Calu3 (cell line): ENCODE measurements at regions not wholly inside any gene's neighbourhood (a gene's known extent, or its start where the extent isn't known, plus 50 kb on each side); places are given as distances from the start of the nearest gene placed in this dataset.

Source experiments
- BruUV-seq: library from RNA; stranded (reverse); fragments of 400-500 nt; replicated peaks from 2 replicates; lab custom pipeline; 2021; lab: Mats Ljungman, UMichigan
- CTCF ChIA-PET: fragments of 300-600 bp; sonication (Branson Sonifier 250); formaldehyde crosslinking; loops from one replicate; lab custom pipeline; 2022; ENCODE audit warnings: antibody characterized with exemption; lab: Charles Lee
- DNase-seq: peaks from one replicate; pipeline ENCODE4 v3.0.0; 2022
- H3K27ac Mint-ChIP-seq: one replicate; pipeline ENCODE4 v1.8.0; 2022; ENCODE audit warnings: mixed read lengths; ENCODE audit not compliant: unreplicated experiment
- H3K27me3 Mint-ChIP-seq: one replicate; pipeline ENCODE4 v1.8.0; 2022; ENCODE audit warnings: mixed read lengths; ENCODE audit not compliant: unreplicated experiment
- H3K36me3 Mint-ChIP-seq: one replicate; pipeline ENCODE4 v1.8.0; 2022; ENCODE audit warnings: mild to moderate bottlenecking, moderate library complexity, mixed read lengths; ENCODE audit not compliant: insufficient read depth, unreplicated experiment
- H3K4me1 Mint-ChIP-seq: one replicate; pipeline ENCODE4 v1.8.0; 2022; ENCODE audit warnings: mild to moderate bottlenecking, low read depth, mixed read lengths; ENCODE audit not compliant: unreplicated experiment
- H3K4me3 Mint-ChIP-seq: one replicate; pipeline ENCODE4 v1.8.0; 2022; ENCODE audit warnings: mild to moderate bottlenecking, low read depth, moderate library complexity, mixed read lengths; ENCODE audit not compliant: unreplicated experiment
- H3K9me3 Mint-ChIP-seq: one replicate; pipeline ENCODE4 v1.8.0; 2022; ENCODE audit warnings: low read depth, mixed read lengths; ENCODE audit not compliant: unreplicated experiment
- CTCF ChIP-seq: fragments of 200-600 bp; IDR thresholded peaks from one replicate; pipeline ENCODE4 v1.8.0; 2022; ENCODE audit warnings: antibody characterized with exemption; ENCODE audit not compliant: unreplicated experiment
- intact Hi-C: fragments of 100-400 bp; cut with micrococcal nuclease; formaldehyde crosslinking; loops from one replicate; pipeline ENCODE4 v1.10.0; 2022; ENCODE audit not compliant: unreplicated experiment

- Mint-ChIP-seq H3K9me3 (no peaks in the 10 kb centered on the region), H3K36me3 (no peaks in the 10 kb centered on the region), H3K4me3 (no peak overlapping the region), H3K4me1 (no peaks in the 10 kb centered on the region), H3K27me3 (no peaks in the 10 kb centered on the region), H3K27ac (no peak overlapping the region)
- no peak for DNase-seq
- BruUV-seq, result no TSS peak
- CTCF ChIA-PET, result no interaction called here
- TF ChIP-seq CTCF, result no peak
- intact Hi-C loops, result no loop called here
Observed at GRCh38 chr5:114208120-114208519, 153.8 kb upstream of the KCNN2 start.

- no peak overlapping the region for H3K4me3 Mint-ChIP-seq
- no TSS peak for BruUV-seq
- H3K27ac Mint-ChIP-seq, result no peak overlapping the region
- DNase-seq, result no peak
- CTCF ChIA-PET, result interaction anchor here (0.7 kb wide), 1 partner anchor 86 kb away, joined by 3 read pairs; no protein-coding TSS in a partner anchor
- no peaks in the 10 kb centered on the region for H3K27me3 Mint-ChIP-seq
- TF ChIP-seq CTCF, result no peak
- H3K36me3 Mint-ChIP-seq, result no peaks in the 10 kb centered on the region
- intact Hi-C loops, result no loop called here
- no peaks in the 10 kb centered on the region for H3K4me1 Mint-ChIP-seq
- no peaks in the 10 kb centered on the region for H3K9me3 Mint-ChIP-seq
Observed at GRCh38 chr5:114208588-114208987, 153.3 kb upstream of the KCNN2 start.

- H3K9me3 Mint-ChIP-seq, result no peaks in the 10 kb centered on the region
- no peaks in the 10 kb centered on the region for H3K4me1 Mint-ChIP-seq
- no peak for DNase-seq
- no peak for TF ChIP-seq CTCF
- H3K27ac Mint-ChIP-seq, result no peak overlapping the region
- CTCF ChIA-PET, result interaction anchor here (0.7 kb wide), 1 partner anchor 371 kb away, joined by 3 read pairs; no protein-coding TSS in a partner anchor
- H3K27me3 Mint-ChIP-seq, result no peaks in the 10 kb centered on the region
- BruUV-seq, result no TSS peak
- H3K4me3 Mint-ChIP-seq, result no peak overlapping the region
- no peaks in the 10 kb centered on the region for H3K36me3 Mint-ChIP-seq
- intact Hi-C loops, result no loop called here
Observed at GRCh38 chr5:114210662-114211061, 151.2 kb upstream of the KCNN2 start.

- H3K9me3 Mint-ChIP-seq, result peaks cover 9% of the 10 kb centered on the region
- H3K27ac Mint-ChIP-seq, result no peak overlapping the region
- intact Hi-C loops, result loop anchor here (5.0 kb wide), 1 partner anchor 120 kb away; no protein-coding TSS in a partner anchor
- CTCF ChIA-PET, result no interaction called here
- no peaks in the 10 kb centered on the region for H3K27me3 Mint-ChIP-seq
- no peaks in the 10 kb centered on the region for H3K36me3 Mint-ChIP-seq
- TF ChIP-seq CTCF, result no peak
- H3K4me3 Mint-ChIP-seq, result no peak overlapping the region
- BruUV-seq, result no TSS peak
- no peaks in the 10 kb centered on the region for H3K4me1 Mint-ChIP-seq
- no peak for DNase-seq
Observed at GRCh38 chr5:114221807-114222206, 140.1 kb upstream of the KCNN2 start.
